ENCODE measurements at regions not wholly inside any gene's neighbourhood (a gene's known extent, or its start where the extent isn't known, plus 50 kb on each side); places are given as distances from the start of the nearest gene placed in this dataset.
"Not testable (repeated sequence)": the region's sequence is repeated elsewhere in the genome, so short reads cannot be mapped to it uniquely, and the experiment has no call there.

- no peak for DNase-seq
These were observed 400.7 kb upstream of the RUNX1 start for GRCh38 chr21:35449846-35450245.

- no peak for DNase-seq
These were observed 399.9 kb upstream of the RUNX1 start for GRCh38 chr21:35448876-35449599.

- DNase-seq, result no peak
These were observed 395.3 kb upstream of the RUNX1 start for GRCh38 chr21:35444391-35444790.

- no peak for DNase-seq
These were observed 392.9 kb upstream of the RUNX1 start for GRCh38 chr21:35441868-35442582.

- no peak for DNase-seq
These were observed 389.7 kb upstream of the RUNX1 start for GRCh38 chr21:35438643-35439404.

GRCh38 chr21:35437941-35438340, 388.8 kb upstream of the RUNX1 start:
- no peak for DNase-seq

- no peak for DNase-seq
These were observed 387.8 kb upstream of the RUNX1 start for GRCh38 chr21:35436899-35437298.

- not testable (repeated sequence) for DNase-seq
These were observed 383.5 kb upstream of the RUNX1 start for GRCh38 chr21:35432601-35433000.

GRCh38 chr21:35430260-35430659, 381.2 kb upstream of the RUNX1 start:
- no peak for DNase-seq

- DNase-seq, result no peak
These were observed 379.8 kb upstream of the RUNX1 start for GRCh38 chr21:35428937-35429336.

- peak in 3 of 4 experiments; percentile 6 to 43 (median 27) for DNase-seq
These were observed 379.4 kb upstream of the RUNX1 start for GRCh38 chr21:35428489-35428888.

- DNase-seq, result no peak
These were observed 378.9 kb upstream of the RUNX1 start for GRCh38 chr21:35428001-35428320.

GRCh38 chr21:35427320-35428000, 378.4 kb upstream of the RUNX1 start:
- no peak for DNase-seq

GRCh38 chr21:35426897-35427296, 377.8 kb upstream of the RUNX1 start:
- DNase-seq, result no peak

GRCh38 chr21:35426469-35426868, 377.4 kb upstream of the RUNX1 start:
- no peak for DNase-seq

GRCh38 chr21:35424122-35424521, 375.0 kb upstream of the RUNX1 start:
- no peak for DNase-seq

GRCh38 chr21:35423709-35424108, 374.6 kb upstream of the RUNX1 start:
- DNase-seq, result no peak

- no peak for DNase-seq
These were observed 372.9 kb upstream of the RUNX1 start for GRCh38 chr21:35422011-35422410.

GRCh38 chr21:35421221-35421620, 372.1 kb upstream of the RUNX1 start:
- DNase-seq, result no peak

GRCh38 chr21:35420656-35421055, 371.6 kb upstream of the RUNX1 start:
- no peak for DNase-seq

- DNase-seq, result no peak
These were observed 368.7 kb upstream of the RUNX1 start for GRCh38 chr21:35417762-35418161.

- DNase-seq, result no peak
These were observed 367.9 kb upstream of the RUNX1 start for GRCh38 chr21:35416866-35417489.
